GM20000 (cell line): ENCODE measurements at regions not wholly inside any gene's neighbourhood (a gene's known extent, or its start where the extent isn't known, plus 50 kb on each side); places are given as distances from the start of the nearest gene placed in this dataset.

Experiments used
- DNase-seq: peaks from one replicate; pipeline ENCODE4 v3.0.0; 2012; ENCODE audit warnings: low spot score
- CTCF ChIP-seq: IDR thresholded peaks from 2 replicates; pipeline ENCODE4 v1.5.1; 2012; ENCODE audit warnings: mild to moderate bottlenecking, control low read depth; ENCODE audit errors: extremely low read depth, missing control alignments

- no peak for TF ChIP-seq CTCF
Observed at GRCh38 chr11:27178859-27179258, 138.2 kb downstream of the BBOX1 start.

More at GRCh38 chr11:27178859-27179258, 138.2 kb downstream of the BBOX1 start:
- DNase-seq = no peak
